Upper lobe of right lung (tissue), 1 donor: ENCODE measurements at regions not wholly inside any gene's neighbourhood (a gene's known extent, or its start where the extent isn't known, plus 50 kb on each side); places are given as distances from the start of the nearest gene placed in this dataset.
A peak's percentile ranks its signal among the peaks of the same experiment; 100 is the strongest.

Experiments used
- ATAC-seq: fragments of 200-7000 bp; cut with Tn5 transposase; one replicate; pipeline ENCODE4 v1.9.1; 2020; ENCODE audit warnings: mild to moderate bottlenecking, moderate library complexity
- DNase-seq: peaks from one replicate; pipeline ENCODE4 v3.0.0-alpha.2; 2020
- H3K27ac ChIP-seq: fragments of 200-600 bp; one replicate; pipeline ENCODE4 v1.8.0; 2022
- H3K27me3 ChIP-seq: fragments of 200-600 bp; one replicate; pipeline ENCODE4 v1.8.0; 2022; ENCODE audit warnings: mild to moderate bottlenecking
- H3K36me3 ChIP-seq: fragments of 200-600 bp; one replicate; pipeline ENCODE4 v1.8.0; 2022
- H3K4me1 ChIP-seq: fragments of 200-600 bp; one replicate; pipeline ENCODE4 v1.8.0; 2022
- H3K4me3 ChIP-seq: fragments of 200-600 bp; one replicate; pipeline ENCODE4 v1.8.0; 2022; ENCODE audit warnings: mild to moderate bottlenecking
- H3K9me3 ChIP-seq: fragments of 200-600 bp; one replicate; pipeline ENCODE4 v1.8.0; 2022
- CTCF ChIP-seq: fragments of 200-600 bp; IDR thresholded peaks from one replicate; pipeline ENCODE4 v1.8.0; 2022; ENCODE audit warnings: antibody characterized with exemption
- intact Hi-C: fragments of 100-400 bp; cut with DNase I; formaldehyde crosslinking; loops from one replicate; pipeline ENCODE4 v1.11.0; 2022
- donor health status: DM: no; HTN: yes; CAD: no; lungs with severe emphysema.

GRCh38 chr14:106493962-106494823 lies 967.8 kb downstream of the TMEM121 start:
- H3K9me3 ChIP-seq = no peaks in the 10 kb centered on the region
- TF ChIP-seq CTCF = no peak
- H3K4me3 ChIP-seq = peak overlapping the region; percentile 19
- no peaks in the 10 kb centered on the region for H3K4me1 ChIP-seq
- ATAC-seq (peak; percentile 26), DNase-seq (no peak)
- intact Hi-C loops = no loop called here
- H3K27me3 ChIP-seq = no peaks in the 10 kb centered on the region
- H3K36me3 ChIP-seq = no peaks in the 10 kb centered on the region
- H3K27ac ChIP-seq = no peak overlapping the region

- H3K4me1 ChIP-seq = no peaks in the 10 kb centered on the region
- H3K9me3 ChIP-seq = no peaks in the 10 kb centered on the region
- H3K36me3 ChIP-seq = no peaks in the 10 kb centered on the region
- peaks cover 4% of the 10 kb centered on the region for H3K27me3 ChIP-seq
- intact Hi-C loops = no loop called here
- H3K4me3 ChIP-seq = no peak overlapping the region
- ATAC-seq (no peak), DNase-seq (no peak)
- TF ChIP-seq CTCF = no peak
- no peak overlapping the region for H3K27ac ChIP-seq
Measured at GRCh38 chr14:106500571-106500970, 974.2 kb downstream of the TMEM121 start.

- ATAC-seq (no peak), DNase-seq (no peak)
- H3K4me3 ChIP-seq = no peak overlapping the region
- TF ChIP-seq CTCF = no peak
- no peaks in the 10 kb centered on the region for H3K4me1 ChIP-seq
- H3K9me3 ChIP-seq = no peaks in the 10 kb centered on the region
- H3K27me3 ChIP-seq = peaks cover 4% of the 10 kb centered on the region
- H3K36me3 ChIP-seq = no peaks in the 10 kb centered on the region
- H3K27ac ChIP-seq = no peak overlapping the region
- intact Hi-C loops = no loop called here
Measured at GRCh38 chr14:106501898-106502297, 975.5 kb downstream of the TMEM121 start.

GRCh38 chr14:106505366-106505765 lies 979.0 kb downstream of the TMEM121 start:
- ATAC-seq (no peak), DNase-seq (no peak)
- Histone ChIP-seq H3K36me3 (no peaks in the 10 kb centered on the region), H3K27ac (no peak overlapping the region), H3K4me1 (no peaks in the 10 kb centered on the region), H3K27me3 (peaks cover 4% of the 10 kb centered on the region), H3K4me3 (no peak overlapping the region), H3K9me3 (no peaks in the 10 kb centered on the region)
- intact Hi-C loops = no loop called here
- no peak for TF ChIP-seq CTCF

GRCh38 chr14:106506881-106507305 lies 980.5 kb downstream of the TMEM121 start:
- H3K4me3 ChIP-seq = no peak overlapping the region
- DNase-seq (no peak), ATAC-seq (peak; percentile 38)
- H3K9me3 ChIP-seq = no peaks in the 10 kb centered on the region
- no peaks in the 10 kb centered on the region for H3K36me3 ChIP-seq
- no peaks in the 10 kb centered on the region for H3K4me1 ChIP-seq
- intact Hi-C loops = no loop called here
- H3K27ac ChIP-seq = peak overlapping the region; percentile 14
- peaks cover 4% of the 10 kb centered on the region for H3K27me3 ChIP-seq
- TF ChIP-seq CTCF = no peak
